Activated gamma-delta T cell treated with anti-CD3 and anti-CD28 coated beads, Interleukin-2, amount 50 U/mL, for 16 hours (primary cell): ENCODE measurements at regions not wholly inside any gene's neighbourhood (a gene's known extent, or its start where the extent isn't known, plus 50 kb on each side); places are given as distances from the start of the nearest gene placed in this dataset.

Source experiments
- DNase-seq: peaks from one replicate; pipeline ENCODE4 v3.0.0-alpha.2; 2020; ENCODE audit warnings: low read depth

DNA sequence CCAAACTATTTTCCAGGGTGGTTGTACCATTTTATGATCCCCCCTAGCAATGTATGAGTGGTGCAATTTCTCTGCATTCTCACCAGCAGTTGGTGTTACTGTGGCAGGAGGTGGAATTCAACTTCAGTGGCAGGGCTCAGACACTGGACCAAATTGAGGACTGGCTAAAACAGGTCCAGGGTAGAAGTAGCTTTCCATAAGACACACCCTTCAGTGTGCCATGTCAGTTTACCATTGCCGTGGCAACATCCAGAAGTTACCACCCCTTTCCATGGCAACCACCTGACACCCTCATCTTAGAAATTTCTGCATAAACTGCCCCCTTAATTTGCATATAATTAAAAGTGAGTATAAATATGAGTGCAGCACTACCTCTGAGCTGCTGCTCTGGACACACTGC is 180.7 kb upstream of the GGTLC1 start:
- no peak for DNase-seq

DNA sequence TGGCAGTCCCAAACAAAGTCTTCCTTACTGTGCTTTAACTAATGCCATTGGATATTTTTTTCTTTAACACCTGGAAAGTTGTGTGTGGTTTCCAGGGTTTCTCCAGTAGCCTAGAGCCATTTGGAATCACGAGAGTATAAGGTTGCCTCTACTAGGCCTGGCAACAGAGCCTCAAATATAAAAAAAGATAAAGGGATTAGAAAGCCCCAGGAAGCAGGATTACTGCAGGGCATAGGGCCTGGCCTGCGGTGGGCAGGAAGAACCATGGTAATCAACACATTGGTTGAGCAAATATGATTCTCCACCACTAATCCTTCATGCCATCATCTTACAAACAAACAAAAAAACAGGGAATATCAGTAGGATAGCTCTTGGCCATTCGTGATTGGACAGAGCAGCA is 177.8 kb upstream of the GGTLC1 start:
- DNase-seq: no peak

DNA sequence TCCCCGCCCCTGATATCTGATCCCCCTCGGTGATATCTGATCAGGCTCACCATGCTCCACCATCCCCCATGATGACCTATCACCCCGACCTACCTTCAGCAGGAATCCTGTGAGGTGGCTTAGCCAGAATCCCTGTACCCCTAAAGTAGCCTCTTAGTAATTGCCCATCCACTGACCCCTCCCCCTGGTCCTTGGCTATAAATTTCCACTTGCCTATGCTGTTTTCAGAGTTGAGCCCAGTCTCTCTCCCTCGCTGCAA is 177.5 kb upstream of the GGTLC1 start:
- no peak for DNase-seq

DNA sequence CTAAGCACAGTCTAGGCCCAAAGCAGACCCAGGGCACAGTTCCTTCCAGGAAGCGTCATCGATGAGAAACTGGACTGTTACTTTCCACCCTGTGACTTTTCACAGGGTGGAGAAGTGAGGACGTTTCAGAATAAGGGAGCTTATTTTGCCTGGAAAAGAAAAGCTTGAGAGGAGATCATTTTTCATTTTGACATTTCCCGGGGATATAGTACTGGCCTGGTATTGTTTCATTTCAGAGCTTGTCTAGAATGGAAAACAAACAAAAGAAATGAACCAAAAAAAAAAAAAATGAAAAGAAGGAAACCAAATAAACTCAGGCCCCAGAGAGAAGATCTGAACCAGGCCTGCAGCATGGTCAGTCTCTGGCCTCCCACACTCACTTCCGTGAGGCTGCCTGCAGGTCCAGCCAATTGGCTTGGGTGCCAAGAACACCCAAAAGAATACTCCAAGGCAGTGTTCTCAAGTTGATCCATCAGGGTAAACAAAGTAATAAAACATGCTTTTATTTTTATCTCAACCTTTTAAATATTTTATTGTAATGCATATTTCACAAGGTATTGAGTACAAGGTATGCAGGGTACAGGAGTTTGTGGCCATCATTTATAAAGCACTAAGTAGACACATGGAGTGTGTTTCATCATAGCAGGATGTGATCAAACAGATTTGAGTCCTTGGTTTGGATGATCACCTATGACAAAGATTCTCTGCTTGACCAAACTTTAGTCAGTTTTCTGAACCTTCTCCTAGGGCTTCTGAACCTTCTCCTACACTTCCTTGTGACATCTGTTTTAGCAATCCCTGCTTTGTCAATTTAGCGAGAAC is 176.9 kb upstream of the GGTLC1 start:
- no peak for DNase-seq

DNA sequence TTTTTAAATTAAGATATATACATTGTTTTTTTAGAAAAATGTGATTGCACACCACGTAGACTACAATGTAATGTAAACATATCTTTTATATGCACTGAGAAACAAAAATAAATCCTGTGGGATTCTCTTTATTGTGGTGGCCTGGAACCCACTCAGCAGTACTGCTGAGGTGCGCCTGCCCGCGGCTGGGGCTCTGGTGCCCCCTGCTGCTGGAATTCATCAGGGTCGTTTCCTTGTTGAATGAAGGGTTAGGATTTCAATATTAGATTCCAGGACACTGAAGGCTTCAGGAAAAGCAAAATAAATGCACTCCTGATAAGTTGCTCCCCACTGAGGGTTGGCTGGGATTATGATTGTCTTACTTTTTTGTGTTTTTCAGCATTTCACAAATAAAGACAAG is 175.8 kb upstream of the GGTLC1 start:
- DNase-seq: no peak

DNA sequence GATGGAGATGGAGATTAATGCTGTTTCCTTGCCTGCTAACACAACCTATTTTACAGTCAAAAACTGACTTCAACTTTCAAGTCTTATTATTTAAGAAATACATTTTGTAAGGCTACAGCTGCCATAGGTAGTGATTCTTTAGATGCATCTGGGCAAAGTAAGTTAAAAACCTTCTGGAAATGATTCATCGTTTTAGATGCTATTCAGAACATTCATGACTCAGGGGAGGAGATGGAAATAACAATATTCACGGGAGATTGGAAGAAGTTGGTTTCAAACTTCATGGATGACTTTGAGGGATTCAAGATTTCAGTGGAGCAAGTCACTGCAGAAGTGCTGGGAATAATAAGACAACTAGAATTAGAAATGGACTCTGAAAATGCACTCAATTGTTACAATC is 174.9 kb upstream of the GGTLC1 start:
- DNase-seq: no peak

DNA sequence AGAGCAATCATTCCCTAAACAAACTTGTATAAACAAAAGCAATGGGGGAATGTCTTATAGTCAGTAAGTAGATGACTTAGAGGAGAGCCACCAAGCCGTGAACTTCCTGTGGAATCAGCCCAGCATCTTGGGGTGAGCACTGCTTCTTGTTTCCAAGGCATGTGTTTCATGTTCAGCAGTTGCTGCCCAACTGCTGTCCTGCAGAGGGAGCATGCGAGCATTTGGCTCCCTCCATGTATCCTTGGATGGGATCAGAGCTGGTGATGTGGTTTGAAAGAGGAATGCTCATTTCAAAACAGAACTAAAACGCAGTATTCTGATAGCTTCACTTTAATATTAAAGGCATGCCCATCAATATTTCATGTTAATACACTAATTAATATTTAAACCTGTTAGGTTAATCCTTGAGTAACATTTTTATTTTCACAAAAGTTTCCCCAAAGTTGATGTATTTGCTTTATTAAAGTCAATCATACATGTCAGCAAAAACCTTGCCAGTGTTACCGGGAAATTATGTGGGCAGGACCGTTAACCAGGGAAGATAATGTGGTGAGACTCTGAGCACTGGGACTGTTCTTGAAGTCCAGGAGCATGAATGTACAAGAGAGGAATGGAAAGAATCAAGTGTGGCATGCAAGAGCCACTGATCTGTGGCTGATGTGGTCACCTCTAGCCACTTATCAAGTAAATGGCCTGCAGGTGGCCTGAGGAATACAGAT is 172.1 kb upstream of the GGTLC1 start:
- no peak for DNase-seq

DNA sequence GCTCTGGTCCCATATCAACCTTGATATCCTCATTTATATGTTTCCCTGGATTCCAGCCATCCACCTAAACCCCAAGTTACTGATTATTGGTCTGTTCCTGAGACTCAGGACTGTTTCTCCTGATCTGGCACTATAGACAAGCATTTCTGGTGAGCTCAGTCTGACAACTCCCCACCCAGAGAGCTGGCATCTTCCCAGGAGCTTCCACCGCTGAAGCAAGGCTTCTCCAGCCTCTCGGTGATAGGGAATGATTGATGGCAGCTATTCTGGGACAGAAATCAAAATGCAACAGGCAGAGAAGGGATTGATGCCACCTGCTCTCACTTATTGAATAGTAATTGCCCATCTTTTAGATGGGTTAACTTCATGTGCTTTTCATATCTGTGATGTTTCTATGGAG is 169.7 kb upstream of the GGTLC1 start:
- DNase-seq: no peak

DNA sequence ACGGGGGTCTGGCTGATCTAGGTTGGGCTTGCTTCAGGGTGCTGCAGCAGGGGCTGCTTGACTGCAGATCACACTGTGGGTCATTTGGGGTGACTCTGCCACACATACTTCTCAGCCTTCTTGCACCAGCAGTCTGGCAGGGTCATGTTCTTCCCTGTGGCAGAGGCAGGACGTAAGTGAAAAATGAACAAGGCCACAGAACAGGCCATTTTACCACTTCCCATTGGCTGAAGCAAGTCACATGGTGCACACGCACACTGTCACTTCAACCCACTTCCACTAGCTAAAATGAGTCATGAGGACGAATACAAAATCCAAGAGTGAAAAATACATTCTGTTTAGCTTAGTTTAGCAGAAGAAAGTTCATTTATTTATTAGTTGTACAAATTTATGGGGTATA is 168.6 kb upstream of the GGTLC1 start:
- no peak for DNase-seq

DNA sequence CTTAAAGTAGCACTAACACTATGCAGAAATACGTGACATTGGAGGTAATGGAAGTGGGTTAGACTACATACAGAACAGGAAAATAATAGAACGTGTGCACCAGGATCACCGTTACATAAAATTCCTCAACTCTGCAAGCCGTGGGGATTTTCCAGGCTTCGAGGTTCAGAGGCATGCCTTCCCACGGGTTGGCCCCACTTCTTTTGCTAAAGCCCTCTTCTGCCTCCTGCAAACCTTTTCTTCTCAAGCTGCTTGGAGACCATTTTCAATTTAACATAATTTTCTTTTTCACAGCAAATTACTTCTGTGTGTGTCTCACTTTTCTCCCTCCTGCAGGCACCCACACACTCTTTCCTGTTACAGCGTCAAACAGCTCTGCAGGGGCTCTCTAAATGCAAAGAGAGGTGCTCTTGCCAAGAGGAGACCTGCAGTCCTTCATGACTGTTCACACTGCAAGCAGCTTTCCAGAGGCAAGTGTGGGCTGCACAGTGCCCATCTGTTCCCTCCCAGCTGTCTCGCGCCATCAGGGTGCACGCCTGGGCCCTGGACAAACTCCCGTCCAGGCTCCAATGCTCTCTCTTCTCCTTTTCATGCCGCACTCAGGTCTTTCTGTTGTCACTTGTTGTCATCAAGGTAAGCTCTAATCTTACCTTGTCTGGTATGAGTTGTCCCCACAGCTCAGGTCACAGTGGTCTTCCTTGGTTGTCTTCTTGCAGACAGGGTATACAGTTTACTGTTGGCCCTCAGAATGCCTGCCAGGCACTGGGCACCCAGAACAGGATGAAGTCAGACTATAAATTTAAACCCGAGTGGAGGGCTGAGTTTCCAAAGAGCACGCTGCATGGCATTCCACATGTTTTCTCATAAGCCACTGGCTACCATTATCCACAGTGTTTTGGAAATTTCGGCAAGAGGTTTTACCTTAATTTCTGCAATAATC is 164.8 kb upstream of the GGTLC1 start:
- no peak for DNase-seq

DNA sequence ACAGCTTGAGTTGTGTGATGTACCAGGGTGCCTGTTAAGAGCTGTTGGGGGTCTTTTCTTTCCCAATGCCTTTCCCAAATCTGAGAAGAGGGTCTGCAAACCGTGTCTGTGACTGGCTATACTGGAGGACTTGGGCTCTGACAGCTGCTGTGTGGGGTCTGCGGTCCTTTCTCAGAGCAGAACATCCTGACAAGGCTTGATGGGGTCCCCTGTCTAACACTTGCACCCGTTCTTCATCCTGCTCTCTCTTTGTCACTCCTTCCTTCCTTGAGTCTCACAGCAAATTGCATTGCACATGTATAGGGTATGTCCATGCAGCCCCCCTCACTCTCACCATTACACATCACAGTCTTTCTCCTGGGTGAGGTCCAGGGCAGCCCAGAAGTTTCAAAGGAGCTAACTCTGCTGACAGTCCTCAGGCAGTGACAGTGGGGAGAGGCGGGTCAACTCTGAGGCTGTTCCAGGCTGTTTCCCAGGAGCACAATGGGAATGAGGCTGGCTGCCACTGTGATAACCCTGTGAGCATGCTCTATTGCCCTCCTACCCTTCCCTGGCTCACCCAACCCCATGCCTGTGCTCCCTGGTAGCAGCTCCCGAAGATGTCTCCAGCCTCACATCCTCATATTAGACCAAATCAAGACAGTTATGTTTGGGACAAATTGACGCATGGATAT is 163.2 kb upstream of the GGTLC1 start:
- DNase-seq: no peak

DNA sequence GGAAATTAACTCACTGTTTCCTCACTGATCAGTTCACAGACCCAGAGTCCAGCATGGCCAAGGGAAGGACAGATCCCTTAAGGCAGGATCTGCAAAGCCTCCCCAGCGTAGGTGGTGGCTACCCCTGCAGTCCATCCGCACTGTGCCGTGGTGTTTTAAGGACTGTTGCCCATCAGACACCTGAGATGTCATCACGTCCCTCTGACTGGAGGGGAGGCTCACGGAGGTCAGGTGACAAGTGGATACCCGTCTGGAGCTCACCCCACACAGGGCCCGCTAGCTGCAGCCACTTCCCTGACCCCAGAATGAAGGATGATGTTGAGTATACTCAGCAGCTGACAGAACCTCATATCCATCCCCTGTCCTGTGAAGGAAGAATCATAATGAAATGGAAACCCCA is 161.8 kb upstream of the GGTLC1 start:
- DNase-seq: no peak

DNA sequence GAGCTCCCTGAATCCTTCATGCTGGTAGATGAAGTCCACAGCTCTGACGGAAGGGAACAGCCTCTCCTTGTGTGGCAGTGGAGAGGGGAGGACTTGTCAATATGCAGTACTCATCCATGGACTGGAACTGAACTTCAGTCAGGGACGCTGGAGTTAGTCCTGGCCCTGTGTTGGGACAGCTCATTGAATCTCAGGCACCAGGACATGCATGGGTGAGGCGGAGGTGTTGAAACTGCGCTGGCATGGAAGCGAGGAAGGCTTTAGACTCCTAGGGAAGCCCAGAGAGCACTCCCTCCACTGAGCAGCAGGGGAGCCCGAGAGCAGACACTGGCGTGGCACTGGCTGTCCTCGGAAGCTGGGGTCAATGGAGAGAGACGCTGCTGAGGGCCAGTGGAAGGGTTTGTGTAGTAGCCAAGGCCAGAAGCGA is 161.3 kb upstream of the GGTLC1 start:
- DNase-seq: no peak

DNA sequence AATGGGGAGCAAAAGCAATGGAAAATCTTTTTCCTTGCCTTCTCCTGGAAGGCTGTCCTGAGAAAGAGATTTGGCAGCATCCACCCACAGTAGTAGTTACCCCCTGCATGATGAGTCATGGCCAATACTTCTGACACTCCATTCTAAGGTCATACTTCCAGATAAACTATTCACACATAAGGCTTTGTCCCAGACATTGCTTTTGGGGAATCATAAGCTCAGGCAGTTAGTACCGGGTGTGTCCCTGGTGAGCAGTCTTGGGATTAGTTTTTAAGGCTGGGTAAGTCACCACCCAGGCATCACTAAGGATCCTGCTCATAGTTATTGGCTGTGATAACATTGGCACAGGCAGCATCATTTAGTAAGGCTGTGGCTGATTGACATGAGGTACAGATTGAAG is 160.6 kb upstream of the GGTLC1 start:
- DNase-seq: no peak

DNA sequence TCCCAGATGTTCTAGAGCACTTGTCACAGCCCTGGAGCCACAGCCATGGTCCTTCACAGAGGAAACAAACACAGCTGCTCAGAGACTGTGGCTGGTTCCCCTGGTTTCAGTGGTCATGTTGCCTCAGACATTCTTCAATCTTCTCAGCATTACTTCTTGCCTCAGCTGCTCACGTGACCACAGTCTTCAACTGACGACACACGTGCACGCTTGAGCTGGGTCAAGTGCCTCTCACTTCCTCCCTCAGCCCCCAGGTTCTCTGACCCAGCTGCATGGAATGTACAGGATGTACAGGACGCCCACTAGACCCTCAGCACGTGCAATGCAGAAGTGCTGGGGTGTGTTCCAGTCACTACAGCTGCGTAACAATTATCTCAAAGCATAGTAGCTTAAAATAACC is 159.8 kb upstream of the GGTLC1 start:
- DNase-seq: no peak

DNA sequence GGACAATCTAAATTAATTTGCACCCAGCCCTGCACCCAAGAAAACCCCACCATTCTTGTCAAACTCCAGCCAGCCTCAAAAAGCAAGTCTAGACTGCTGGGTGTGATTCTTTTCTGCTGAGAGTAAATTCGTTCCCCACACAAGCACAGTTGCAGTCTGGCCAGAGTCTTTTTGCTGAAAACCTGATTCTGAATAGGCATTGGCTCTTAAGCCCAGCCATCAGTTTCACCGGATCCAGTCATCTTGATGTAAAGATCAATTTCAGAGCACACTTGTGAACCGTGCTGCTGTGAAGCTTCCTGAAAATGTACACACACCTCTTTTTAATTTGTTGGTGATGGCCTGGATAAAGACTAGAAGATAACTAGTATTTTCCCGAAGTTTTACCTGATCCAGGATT is 159.4 kb upstream of the GGTLC1 start:
- no peak for DNase-seq

DNA sequence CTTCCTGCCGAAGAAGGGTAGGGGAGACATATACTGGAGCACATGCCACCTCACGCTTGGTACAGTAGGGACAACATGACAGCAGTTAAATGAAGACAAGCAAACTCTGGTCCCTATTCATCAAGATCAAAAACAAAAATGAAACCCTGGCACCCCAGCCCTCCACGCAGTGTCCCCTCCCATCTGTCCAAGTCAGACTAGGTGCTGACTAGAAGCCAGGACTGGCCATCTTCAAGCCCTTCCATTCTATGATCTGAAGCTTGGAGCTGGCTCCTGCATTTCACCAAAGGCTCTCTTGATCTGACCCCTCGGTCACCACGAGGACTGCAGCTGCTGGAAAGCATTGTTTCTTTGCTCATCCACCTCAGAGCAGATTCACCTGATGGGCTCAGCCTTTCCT is 158.9 kb upstream of the GGTLC1 start:
- no peak for DNase-seq

DNA sequence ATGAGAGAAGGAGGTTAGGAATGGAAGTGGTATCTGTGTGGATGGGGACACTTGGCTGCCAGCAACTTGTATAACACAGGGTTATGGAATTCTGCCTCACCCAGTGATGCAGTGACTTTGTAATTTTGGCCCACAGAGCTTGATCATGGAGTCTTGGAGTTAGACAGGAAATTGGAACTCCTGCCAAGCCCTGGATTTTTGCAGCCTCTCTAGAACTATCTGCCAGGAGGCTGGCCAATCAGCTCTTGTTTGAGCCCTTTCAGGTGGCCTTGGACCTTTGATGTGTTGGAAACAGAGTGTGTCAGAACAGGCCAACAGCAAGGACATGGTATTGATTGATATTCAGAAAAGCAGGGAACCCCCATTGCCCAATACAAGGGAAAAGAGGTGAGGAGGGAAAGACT is 157.7 kb upstream of the GGTLC1 start:
- no peak for DNase-seq

DNA sequence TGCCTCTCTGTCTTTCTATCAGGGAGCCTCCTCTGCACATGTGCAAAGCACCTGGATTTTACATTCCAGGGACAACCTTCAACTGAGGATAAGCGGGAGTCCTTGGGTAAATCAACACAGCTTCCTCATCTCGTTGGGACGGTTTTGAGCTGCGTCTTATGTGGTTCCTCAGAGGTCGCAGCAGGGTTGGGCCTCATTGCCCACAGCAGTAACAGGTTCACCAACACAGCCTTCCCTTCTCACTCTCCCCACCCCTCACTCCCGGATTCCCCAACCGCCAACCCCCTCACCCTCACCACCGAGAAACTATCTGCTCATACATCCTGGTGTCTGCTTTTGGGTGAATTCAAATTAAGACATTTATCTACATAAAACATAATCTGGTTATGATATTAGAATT is 155.8 kb upstream of the GGTLC1 start:
- no peak for DNase-seq

DNA sequence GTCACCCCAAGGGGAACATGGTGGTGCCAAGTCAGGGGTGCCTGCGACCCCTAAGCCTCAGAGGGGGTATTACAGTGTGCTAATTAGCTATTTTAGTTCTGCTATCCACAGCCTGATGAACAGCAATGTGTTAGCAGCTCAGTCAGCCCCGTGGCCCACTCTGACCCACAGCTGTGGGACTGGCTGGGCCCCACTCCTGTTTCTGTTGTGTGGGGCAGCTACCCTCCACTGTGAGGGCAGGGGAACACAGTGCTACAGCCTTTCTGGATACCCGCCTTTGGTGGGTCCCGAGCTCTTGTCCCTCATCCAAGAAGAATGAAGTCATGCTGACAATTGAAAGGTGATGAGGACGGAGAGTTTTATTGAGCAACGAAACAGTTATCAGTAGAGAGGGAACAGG is 152.5 kb upstream of the GGTLC1 start:
- DNase-seq: no peak

DNA sequence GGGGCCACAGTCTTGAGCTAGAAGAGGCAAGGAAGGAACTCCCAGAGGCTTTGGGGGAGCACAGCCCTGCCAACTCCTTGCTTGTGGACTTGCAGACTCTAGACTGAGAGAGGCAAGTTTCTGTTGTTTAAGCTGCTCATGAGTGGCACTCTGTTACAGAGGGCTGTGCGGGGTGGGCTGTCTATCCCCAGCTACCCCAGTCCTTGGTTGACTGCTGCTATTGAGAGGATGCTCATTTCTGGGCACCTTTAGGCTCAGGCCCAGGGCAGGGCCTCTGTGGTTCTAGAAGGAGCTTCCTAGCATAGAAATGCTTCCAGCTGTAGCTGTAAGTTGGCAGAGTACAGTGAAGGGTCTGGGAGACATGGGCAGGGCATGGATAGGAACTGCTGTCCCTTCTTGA is 151.3 kb upstream of the GGTLC1 start:
- no peak for DNase-seq

DNA sequence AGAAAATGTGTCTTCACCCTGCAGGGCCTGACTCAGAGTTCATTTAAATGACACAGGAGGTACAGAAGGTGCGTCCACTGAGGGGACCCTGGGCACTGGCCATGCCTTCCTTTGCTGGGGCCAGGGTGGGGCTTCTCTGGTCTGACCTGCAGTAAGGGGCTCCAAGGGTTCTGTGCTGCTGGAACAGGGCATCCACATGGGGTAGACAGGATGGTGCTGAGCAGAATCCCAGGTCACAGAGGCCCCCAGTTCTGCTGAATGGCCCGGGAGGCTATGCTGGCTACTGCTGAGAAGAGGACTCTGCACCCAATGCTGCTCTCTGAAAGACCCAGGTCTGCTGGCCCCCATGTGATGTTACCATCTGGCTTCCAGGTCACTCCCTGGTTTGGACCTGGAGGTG is 150.4 kb upstream of the GGTLC1 start:
- no peak for DNase-seq
